Mesodermal cell (in vitro differentiated cells): ENCODE measurements at regions not wholly inside any gene's neighbourhood (a gene's known extent, or its start where the extent isn't known, plus 50 kb on each side); places are given as distances from the start of the nearest gene placed in this dataset.

Source experiments
- H3K27ac ChIP-seq: 2 replicates; pipeline ENCODE4 v1.7.0; 2013; ENCODE audit warnings: mild to moderate bottlenecking, low read depth, low read length, moderate library complexity; ENCODE audit not compliant: severe bottlenecking
- H3K36me3 ChIP-seq: 2 replicates; pipeline ENCODE4 v1.7.1; 2013; ENCODE audit warnings: mild to moderate bottlenecking, low read length, moderate library complexity; ENCODE audit not compliant: control insufficient read depth, insufficient read depth
- H3K4me1 ChIP-seq: one replicate; pipeline ENCODE4 v1.7.1; 2013; ENCODE audit warnings: mild to moderate bottlenecking, low read length; ENCODE audit not compliant: insufficient read depth, control insufficient read depth, poor library complexity, severe bottlenecking
- H3K4me3 ChIP-seq: 2 replicates; pipeline ENCODE4 v1.7.0; 2013; ENCODE audit warnings: low read length, control low read depth, mild to moderate bottlenecking; ENCODE audit not compliant: insufficient read depth, poor library complexity, severe bottlenecking; ENCODE audit errors: extremely low read depth
- H3K9me3 ChIP-seq: 2 replicates; pipeline ENCODE4 v1.7.1; 2013; ENCODE audit warnings: mild to moderate bottlenecking, low read length, moderate library complexity; ENCODE audit not compliant: control insufficient read depth
- WGBS, 2 experiments: methylation state at CpG; one replicate each; pipeline ENCODE4 v1.1.5; 2013; ENCODE audit warnings: missing lambda C conversion rate in 2 of 2; ENCODE audit not compliant: insufficient coverage in 2 of 2; 5-methylcytosine and 5-hydroxymethylcytosine counted together

- 83 to 90% methylated on average over 2 of the region's 4 CpGs for WGBS, 2 experiments
- Histone ChIP-seq H3K36me3 (no peaks in the 10 kb centered on the region), H3K27ac (peak overlapping the region; percentile 79), H3K4me1 (peaks cover 4% of the 10 kb centered on the region), H3K9me3 (peaks cover 3% of the 10 kb centered on the region), H3K4me3 (no peak overlapping the region)
Observed at GRCh38 chr11:104570078-104570701, 328.1 kb downstream of the CASP12 start.

DNA sequence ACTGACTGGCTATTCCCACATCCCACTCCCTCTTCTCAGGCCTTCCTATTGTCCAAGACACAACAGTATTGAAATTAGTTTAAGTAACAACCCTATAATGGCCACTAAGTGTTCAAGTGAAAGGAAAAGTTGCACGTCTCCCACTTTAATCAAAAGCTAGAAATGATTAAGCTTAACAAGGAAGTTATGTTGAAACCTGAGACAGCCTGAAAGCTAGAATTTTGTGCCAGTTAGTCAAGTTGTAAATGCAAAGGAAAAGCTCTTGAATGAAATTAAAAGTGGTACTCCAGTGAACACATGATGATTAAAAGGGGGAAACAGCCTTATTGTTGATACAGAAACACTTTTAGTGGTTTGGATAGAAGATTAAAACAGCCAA lies 332.7 kb downstream of the CASP12 start:
- Histone ChIP-seq H3K36me3 (no peaks in the 10 kb centered on the region), H3K4me3 (no peak overlapping the region), H3K9me3 (no peaks in the 10 kb centered on the region), H3K27ac (no peak overlapping the region), H3K4me1 (peaks cover 2% of the 10 kb centered on the region)
- 17% methylated on average over 1 of the region's 1 CpG; no CpG with 5 or more reads in 1 of the 2 experiments for WGBS, 2 experiments

DNA sequence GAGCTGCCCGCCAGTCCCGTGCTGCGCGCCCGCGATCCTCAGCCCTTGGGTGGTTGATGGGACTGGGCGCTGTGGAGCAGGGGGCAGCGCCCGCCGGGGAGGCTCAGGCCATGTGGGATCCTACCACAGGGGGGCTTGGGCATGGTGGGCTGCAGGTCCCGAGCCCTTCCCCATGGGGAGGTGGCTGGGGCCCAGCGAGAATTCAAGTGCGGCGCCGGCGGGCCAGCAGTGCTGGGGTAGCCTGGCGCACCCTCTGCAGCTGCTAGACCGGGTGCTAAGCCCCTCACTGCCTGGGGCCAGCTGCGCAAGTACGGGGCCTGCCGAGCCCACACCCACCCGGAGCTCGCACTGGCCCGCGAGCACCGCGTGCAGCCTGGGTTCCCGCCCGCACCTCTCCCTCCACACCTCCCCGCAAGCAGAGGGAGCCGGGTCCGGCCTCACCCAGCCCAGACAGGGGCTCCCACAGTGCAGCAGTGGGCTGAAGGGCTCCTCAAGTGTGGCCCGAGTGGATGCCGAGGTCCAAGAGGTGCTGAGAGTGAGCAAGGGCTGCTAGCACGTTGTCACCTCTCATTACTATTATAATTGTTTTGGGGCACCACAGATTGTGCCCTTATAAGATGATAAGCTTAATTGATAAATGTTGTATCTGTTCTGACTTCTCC lies 333.2 kb downstream of the CASP12 start:
- Histone ChIP-seq H3K36me3 (no peaks in the 10 kb centered on the region), H3K9me3 (no peaks in the 10 kb centered on the region), H3K4me1 (no peaks in the 10 kb centered on the region), H3K4me3 (no peak overlapping the region), H3K27ac (no peak overlapping the region)
- 95 to 97% methylated on average over 7 to 32 of the region's 35 CpGs for WGBS, 2 experiments

DNA sequence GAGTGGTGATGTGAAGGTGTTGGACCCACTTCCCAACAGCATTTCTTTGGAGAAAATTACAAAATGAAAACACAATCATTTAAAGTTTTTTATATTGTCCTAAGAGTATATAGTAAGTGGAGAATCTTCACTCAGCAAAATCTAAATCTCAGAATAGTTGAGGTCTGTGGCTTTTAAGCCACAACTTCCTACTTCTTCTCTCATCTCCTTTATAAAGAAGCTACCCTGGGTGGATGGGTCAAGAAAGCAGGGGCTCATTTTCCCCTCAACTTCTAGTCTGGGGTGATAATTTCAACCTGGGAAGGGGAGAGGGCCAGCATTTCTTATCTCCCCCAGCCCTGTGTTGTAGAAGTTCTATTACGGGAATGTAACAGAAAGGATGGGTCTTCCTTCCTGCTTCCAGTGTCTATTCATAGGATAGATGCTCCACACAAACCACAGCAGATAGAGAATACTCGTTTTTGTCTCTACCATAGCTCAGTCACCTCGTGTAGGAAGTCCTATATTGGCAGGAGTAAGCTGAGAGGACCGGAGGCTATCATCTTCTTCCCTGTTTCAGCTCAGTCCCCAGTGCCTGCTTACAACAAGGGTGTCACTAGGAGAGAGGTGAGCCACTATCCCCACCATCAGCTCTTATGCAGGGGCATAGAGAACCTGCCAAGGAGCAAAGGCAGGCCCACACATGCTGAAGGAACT lies 341.5 kb downstream of the CASP12 start:
- Histone ChIP-seq H3K4me1 (no peaks in the 10 kb centered on the region), H3K27ac (no peak overlapping the region), H3K4me3 (no peak overlapping the region), H3K9me3 (no peaks in the 10 kb centered on the region), H3K36me3 (no peaks in the 10 kb centered on the region)
- 100% methylated on average over 1 of the region's 4 CpGs; no CpG with 5 or more reads in 1 of the 2 experiments for WGBS, 2 experiments

GRCh38 chr11:104549019-104549418 lies 349.2 kb downstream of the CASP12 start:
- Histone ChIP-seq H3K4me3 (no peak overlapping the region), H3K36me3 (no peaks in the 10 kb centered on the region), H3K9me3 (no peaks in the 10 kb centered on the region), H3K4me1 (no peaks in the 10 kb centered on the region), H3K27ac (no peak overlapping the region)
- WGBS, 2 experiments: no CpG with 5 or more reads among the region's 1 CpG

- no peaks in the 10 kb centered on the region for H3K9me3 ChIP-seq
- no peak overlapping the region for H3K4me3 ChIP-seq
- no peaks in the 10 kb centered on the region for H3K4me1 ChIP-seq
- no CpG with 5 or more reads among the region's 3 CpGs for WGBS, 2 experiments
- H3K27ac ChIP-seq: no peak overlapping the region
- H3K36me3 ChIP-seq: no peaks in the 10 kb centered on the region
Observed at GRCh38 chr11:104547996-104548661, 350.1 kb downstream of the CASP12 start.

- Histone ChIP-seq H3K27ac (no peak overlapping the region), H3K4me1 (no peaks in the 10 kb centered on the region), H3K9me3 (no peaks in the 10 kb centered on the region), H3K4me3 (no peak overlapping the region), H3K36me3 (no peaks in the 10 kb centered on the region)
- no CpG with 5 or more reads among the region's 2 CpGs for whole genome bisulfite sequencing, 2 experiments
Observed at GRCh38 chr11:104546501-104546900, 351.8 kb downstream of the CASP12 start.

GRCh38 chr11:104541701-104542100 lies 356.6 kb downstream of the CASP12 start:
- 90% methylated on average over 1 of the region's 1 CpG; no CpG with 5 or more reads in 1 of the 2 experiments for WGBS, 2 experiments
- no peaks in the 10 kb centered on the region for H3K4me1 ChIP-seq

DNA sequence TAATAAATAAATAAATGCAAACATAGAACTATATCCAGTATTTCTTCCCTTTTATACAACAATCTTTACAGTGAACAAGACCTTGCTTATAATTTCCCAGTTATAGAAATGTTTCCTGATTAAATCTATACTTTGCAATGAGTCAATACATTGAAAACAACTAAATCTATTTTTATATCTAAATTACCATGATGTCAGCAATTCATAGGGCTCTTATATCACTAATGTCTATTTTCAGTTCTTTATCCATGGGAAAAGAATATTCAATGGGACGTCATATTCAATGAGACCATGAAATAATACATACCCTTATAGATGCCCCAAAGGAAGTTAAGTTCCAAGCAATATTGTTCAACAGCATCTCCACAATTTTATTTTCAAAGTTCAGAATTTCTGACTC lies 359.9 kb downstream of the CASP12 start:
- H3K4me3 ChIP-seq: no peak overlapping the region

More at GRCh38 chr11:104541701-104542100, 356.6 kb downstream of the CASP12 start:
- H3K36me3 ChIP-seq: no peaks in the 10 kb centered on the region
- H3K9me3 ChIP-seq: no peaks in the 10 kb centered on the region
- no peak overlapping the region for H3K27ac ChIP-seq
- H3K4me3 ChIP-seq: no peak overlapping the region

DNA sequence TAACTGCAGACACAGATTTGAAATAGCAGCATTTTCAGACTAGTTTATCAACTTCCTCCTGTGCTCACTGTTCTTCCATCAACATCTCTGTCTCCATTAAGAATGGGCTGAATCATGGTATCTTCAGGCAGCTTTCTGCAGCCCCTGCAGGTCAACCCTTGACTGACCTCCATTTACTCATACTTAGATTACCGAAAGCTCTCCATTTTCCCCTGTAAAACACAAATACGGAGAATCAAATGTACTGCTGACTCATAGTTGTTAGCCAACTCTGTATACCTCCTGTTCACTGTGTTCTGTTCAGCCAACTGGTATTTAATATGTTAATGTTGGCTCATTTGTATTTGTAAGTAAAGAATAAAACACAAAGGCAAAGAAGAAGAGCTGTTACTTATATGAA lies 364.0 kb downstream of the CASP12 start:
- Histone ChIP-seq H3K4me1 (no peaks in the 10 kb centered on the region), H3K9me3 (no peaks in the 10 kb centered on the region), H3K36me3 (no peaks in the 10 kb centered on the region), H3K4me3 (no peak overlapping the region), H3K27ac (no peak overlapping the region)
- WGBS, 2 experiments: 38 to 46% methylated on average over 1 to 2 of the region's 2 CpGs

More for the DNA sequence above, 359.9 kb downstream of the CASP12 start:
- Histone ChIP-seq H3K36me3 (no peaks in the 10 kb centered on the region), H3K27ac (no peak overlapping the region), H3K4me1 (no peaks in the 10 kb centered on the region), H3K9me3 (no peaks in the 10 kb centered on the region)
- WGBS, 2 experiments: 71 to 100% methylated on average over 1 of the region's 1 CpG
